PFSK-1 (cell line): ENCODE measurements at regions not wholly inside any gene's neighbourhood (a gene's known extent, or its start where the extent isn't known, plus 50 kb on each side); places are given as distances from the start of the nearest gene placed in this dataset.

Experiments
- FOXP2 ChIP-seq: optimal IDR thresholded peaks from 2 replicates; pipeline ENCODE3; 2011; ENCODE audit warnings: borderline replicate concordance, control low read depth, inconsistent platforms; ENCODE audit not compliant: insufficient read depth; ENCODE audit errors: extremely low read length, extremely low read depth
- POLR2AphosphoS5 ChIP-seq: IDR thresholded peaks from 2 replicates; pipeline ENCODE4 v1.6.1; 2012; ENCODE audit warnings: low read depth, mild to moderate bottlenecking, control low read depth, low read length, moderate library complexity
- REST ChIP-seq, 2 experiments: IDR thresholded peaks; 2 replicates each; pipeline versions ENCODE4 v1.6.1 to v1.8.0; 2011 to 2012; ENCODE audit warnings: low read depth in 2 of 2, low read length in 2 of 2, control low read depth in 1 of 2, inconsistent platforms in 1 of 2, mild to moderate bottlenecking in 1 of 2, moderate library complexity in 1 of 2; ENCODE audit not compliant: insufficient read depth in 1 of 2
- SIN3A ChIP-seq: IDR thresholded peaks from 2 replicates; pipeline ENCODE4 v1.6.1; 2012; ENCODE audit warnings: mild to moderate bottlenecking, low read length, moderate library complexity, borderline replicate concordance; ENCODE audit not compliant: insufficient read depth
- TAF1 ChIP-seq: IDR thresholded peaks from 2 replicates; pipeline ENCODE4 v1.6.1; 2012; ENCODE audit warnings: low read length, control low read depth, borderline replicate concordance; ENCODE audit not compliant: insufficient read depth

- TF ChIP-seq POLR2AphosphoS5 (no peak), SIN3A (no peak), TAF1 (no peak), FOXP2 (no peak), REST (IDR thresholded peaks at IDR 0.05; ENCODE audit: insufficient read depth in 1 of 2, low read depth in 2 of 2, low read length in 2 of 2) (no peak)
Observed at GRCh38 chr11:82405421-82405820, 328.2 kb downstream of the FAM181B start.
